Peyer's patch (tissue), 4 donors: ENCODE measurements at regions not wholly inside any gene's neighbourhood (a gene's known extent, or its start where the extent isn't known, plus 50 kb on each side); places are given as distances from the start of the nearest gene placed in this dataset.

ENCODE experiments used
- POLR2A ChIP-seq, 2 donors: fragments of 450-650 bp; IDR thresholded peaks; one replicate each; pipeline ENCODE4 v1.5.1; 2017; ENCODE audit warnings: antibody characterized with exemption in 2 of 2, mild to moderate bottlenecking in 2 of 2, moderate library complexity in 2 of 2
- TF ChIP-seq, protein P1 (sequence below), 6 experiments: fragments of 450-650 bp in 4 of 6; fragments of 200-600 bp in 2 of 6; sonication (generic) in 1 of 6; IDR thresholded peaks; one replicate each; pipeline ENCODE4 v1.5.1; 2017 to 2019; ENCODE audit warnings: antibody characterized with exemption in 6 of 6, mild to moderate bottlenecking in 3 of 6, moderate library complexity in 1 of 6

DNA sequence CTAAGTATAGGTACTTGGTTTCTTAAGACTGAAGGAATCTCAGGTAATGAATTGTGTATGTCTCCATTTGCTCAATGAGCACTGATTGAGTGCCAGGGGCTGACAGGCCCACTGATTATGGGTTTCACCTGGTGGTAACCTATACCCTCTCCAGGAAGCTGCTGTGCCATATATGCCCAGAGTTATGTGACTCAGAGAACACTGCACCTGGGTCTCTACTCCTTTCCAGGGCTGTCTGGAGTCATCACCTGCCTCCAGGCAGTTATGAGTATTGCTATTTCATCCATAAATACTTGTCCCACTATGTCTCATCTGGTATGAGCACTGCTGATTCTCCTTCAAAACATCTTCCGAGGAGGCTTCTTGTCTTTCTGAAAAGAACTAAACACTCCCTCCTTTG, 692.9 kb downstream of the BCL11B start:
- TF ChIP-seq, protein P1, sequence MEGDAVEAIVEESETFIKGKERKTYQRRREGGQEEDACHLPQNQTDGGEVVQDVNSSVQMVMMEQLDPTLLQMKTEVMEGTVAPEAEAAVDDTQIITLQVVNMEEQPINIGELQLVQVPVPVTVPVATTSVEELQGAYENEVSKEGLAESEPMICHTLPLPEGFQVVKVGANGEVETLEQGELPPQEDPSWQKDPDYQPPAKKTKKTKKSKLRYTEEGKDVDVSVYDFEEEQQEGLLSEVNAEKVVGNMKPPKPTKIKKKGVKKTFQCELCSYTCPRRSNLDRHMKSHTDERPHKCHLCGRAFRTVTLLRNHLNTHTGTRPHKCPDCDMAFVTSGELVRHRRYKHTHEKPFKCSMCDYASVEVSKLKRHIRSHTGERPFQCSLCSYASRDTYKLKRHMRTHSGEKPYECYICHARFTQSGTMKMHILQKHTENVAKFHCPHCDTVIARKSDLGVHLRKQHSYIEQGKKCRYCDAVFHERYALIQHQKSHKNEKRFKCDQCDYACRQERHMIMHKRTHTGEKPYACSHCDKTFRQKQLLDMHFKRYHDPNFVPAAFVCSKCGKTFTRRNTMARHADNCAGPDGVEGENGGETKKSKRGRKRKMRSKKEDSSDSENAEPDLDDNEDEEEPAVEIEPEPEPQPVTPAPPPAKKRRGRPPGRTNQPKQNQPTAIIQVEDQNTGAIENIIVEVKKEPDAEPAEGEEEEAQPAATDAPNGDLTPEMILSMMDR (IDR thresholded peaks at IDR 0.05), result no peak
- TF ChIP-seq POLR2A (IDR thresholded peaks at IDR 0.05), result no peak
